Thymus (tissue), 11 donors: ENCODE measurements at regions not wholly inside any gene's neighbourhood (a gene's known extent, or its start where the extent isn't known, plus 50 kb on each side); places are given as distances from the start of the nearest gene placed in this dataset.

Source experiments
- DNase-seq, 9 donors: peaks; one replicate each; pipeline ENCODE4 v3.0.0-alpha.2; 2013; ENCODE audit warnings: low spot score in 9 of 9, low read depth in 6 of 9, missing footprints in 1 of 9
- H3K27ac ChIP-seq, 2 donors: one replicate each; pipeline ENCODE4 v1.5.1; 2013; ENCODE audit warnings: control low read depth in 1 of 2, low read depth in 1 of 2, low read length in 1 of 2, mild to moderate bottlenecking in 1 of 2, moderate library complexity in 1 of 2
- H3K27me3 ChIP-seq, 2 donors: one replicate each; pipeline ENCODE4 v1.5.1; 2013; ENCODE audit warnings: low read length in 1 of 2; ENCODE audit not compliant: control insufficient read depth in 2 of 2, insufficient read depth in 1 of 2
- H3K36me3 ChIP-seq, 2 donors: one replicate each; pipeline ENCODE4 v1.5.1; 2013; ENCODE audit warnings: low read length in 1 of 2, mild to moderate bottlenecking in 1 of 2, moderate library complexity in 1 of 2; ENCODE audit not compliant: control insufficient read depth in 2 of 2, insufficient read depth in 2 of 2
- H3K4me1 ChIP-seq, 2 donors: one replicate each; pipeline ENCODE4 v1.5.1; 2013; ENCODE audit warnings: low read length in 2 of 2; ENCODE audit not compliant: control insufficient read depth in 2 of 2, insufficient read depth in 2 of 2
- H3K4me3 ChIP-seq, 2 donors: one replicate each; pipeline ENCODE4 v1.5.1; 2013; ENCODE audit warnings: low read length in 2 of 2, control low read depth in 1 of 2, mild to moderate bottlenecking in 1 of 2
- H3K9me3 ChIP-seq, 2 donors: one replicate each; pipeline ENCODE4 v1.5.1; 2013; ENCODE audit warnings: low read length in 1 of 2, mild to moderate bottlenecking in 1 of 2; ENCODE audit not compliant: control insufficient read depth in 2 of 2, insufficient read depth in 1 of 2
- WGBS: extraction: QIAGEN DNeasy Blood & Tissue Kit; methylation state at CpG from one replicate; pipeline ENCODE4 v1.1.7; 2013; 5-methylcytosine and 5-hydroxymethylcytosine counted together
- donor health status: healthy.

DNA sequence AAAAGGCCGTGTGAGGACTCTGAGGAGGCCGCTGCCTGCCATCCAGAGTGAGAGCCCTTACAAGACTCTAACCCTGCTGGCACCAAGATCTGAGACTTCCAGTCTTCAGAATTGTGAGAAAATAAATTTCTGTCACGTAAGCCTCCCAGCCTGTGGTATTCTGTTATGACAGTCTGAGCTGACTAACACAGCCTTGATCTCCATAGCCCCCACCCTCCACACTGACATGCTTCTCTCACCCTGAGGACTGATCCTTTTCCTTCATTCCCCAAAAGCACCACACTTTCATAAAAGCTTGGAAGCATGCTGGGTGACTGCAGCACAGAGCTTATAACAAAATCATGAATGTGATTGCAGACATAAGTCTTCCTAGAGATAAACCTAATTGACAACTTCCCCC lies 1059.8 kb downstream of the UQCRFS1 start:
- Histone ChIP-seq H3K9me3 (no peaks in the 10 kb centered on the region), H3K27me3 (no peaks in the 10 kb centered on the region), H3K4me3 (no peak overlapping the region), H3K4me1 (no peaks in the 10 kb centered on the region), H3K36me3 (no peaks in the 10 kb centered on the region), H3K27ac (no peak overlapping the region)
- WGBS, result 87% methylated on average over 3 of the region's 3 CpGs
- no peak for DNase-seq

DNA sequence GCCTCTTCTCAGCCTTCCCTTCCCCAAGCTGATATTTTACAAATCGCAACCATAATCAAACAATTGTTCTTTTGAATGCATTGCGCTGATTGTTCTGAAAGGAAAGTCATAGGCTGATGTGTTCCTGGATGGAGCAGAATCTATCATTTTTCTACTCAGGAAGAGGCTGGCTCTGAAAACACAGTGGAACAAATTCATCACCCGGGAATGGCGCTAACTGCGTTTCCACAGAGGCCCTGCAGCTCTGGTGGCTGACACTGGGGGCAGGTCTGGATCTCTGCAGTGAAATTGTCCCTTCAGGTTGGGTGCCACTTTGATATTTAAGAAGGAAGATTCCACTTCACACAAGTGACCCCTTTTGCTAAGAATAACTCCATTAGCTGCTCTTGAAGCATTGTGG lies 1060.8 kb downstream of the UQCRFS1 start:
- H3K27ac ChIP-seq, result no peak overlapping the region
- H3K4me3 ChIP-seq, result no peak overlapping the region
- H3K9me3 ChIP-seq, result no peaks in the 10 kb centered on the region
- WGBS, result 92% methylated on average over 5 of the region's 5 CpGs
- no peaks in the 10 kb centered on the region for H3K36me3 ChIP-seq
- H3K4me1 ChIP-seq, result no peaks in the 10 kb centered on the region
- no peaks in the 10 kb centered on the region for H3K27me3 ChIP-seq
- no peak for DNase-seq

DNA sequence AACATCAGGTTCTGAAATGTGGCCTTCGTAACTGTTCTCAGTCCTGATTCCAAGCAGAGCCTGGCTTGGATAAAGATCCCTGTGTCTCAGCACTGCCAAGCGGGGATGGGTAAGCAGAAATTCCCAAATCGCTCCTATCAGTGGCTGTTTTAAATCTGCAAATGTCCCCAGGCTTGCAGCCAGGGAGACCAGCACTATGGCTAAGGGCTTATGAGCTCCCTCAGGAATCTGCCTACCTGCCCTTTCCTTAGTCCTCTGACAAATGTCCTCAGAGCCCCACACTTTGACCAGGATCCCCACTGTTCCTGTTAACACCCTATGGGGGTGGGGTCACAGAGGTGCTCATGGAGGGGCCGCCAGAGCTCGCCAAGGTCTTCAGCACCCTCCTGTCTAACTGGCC lies 1062.8 kb downstream of the UQCRFS1 start:
- 88% methylated on average over 5 of the region's 5 CpGs for WGBS
- H3K27ac ChIP-seq, result no peak overlapping the region

DNA sequence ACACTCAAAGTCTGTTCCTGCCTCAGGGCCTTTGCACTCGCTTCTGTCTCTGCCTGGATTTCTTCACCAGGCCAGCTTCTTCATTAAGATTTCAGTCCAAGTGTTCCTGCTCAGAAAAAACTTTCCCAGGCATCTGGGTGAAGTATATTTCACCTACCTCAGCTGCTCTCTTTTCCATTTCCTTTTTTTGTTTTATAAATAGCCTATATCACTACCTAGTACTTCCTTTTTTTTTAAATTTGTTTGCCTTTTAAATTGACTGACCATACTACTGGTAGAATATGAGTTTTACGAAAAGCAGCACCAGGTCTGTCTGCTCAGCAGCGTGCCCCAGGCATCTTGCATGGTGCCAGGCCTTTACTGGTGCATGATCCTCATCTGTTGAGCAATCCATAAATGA lies 1064.4 kb downstream of the UQCRFS1 start:
- Histone ChIP-seq H3K27ac (no peak overlapping the region), H3K4me3 (no peak overlapping the region), H3K9me3 (no peaks in the 10 kb centered on the region), H3K36me3 (no peaks in the 10 kb centered on the region), H3K4me1 (no peaks in the 10 kb centered on the region), H3K27me3 (no peaks in the 10 kb centered on the region)
- DNase-seq, result no peak
- 78% methylated on average over 3 of the region's 3 CpGs for WGBS

More for the DNA sequence above, 1062.8 kb downstream of the UQCRFS1 start:
- no peaks in the 10 kb centered on the region for H3K27me3 ChIP-seq
- no peaks in the 10 kb centered on the region for H3K9me3 ChIP-seq
- no peak for DNase-seq
- H3K36me3 ChIP-seq, result no peaks in the 10 kb centered on the region
- no peaks in the 10 kb centered on the region for H3K4me1 ChIP-seq
- no peak overlapping the region for H3K4me3 ChIP-seq

DNA sequence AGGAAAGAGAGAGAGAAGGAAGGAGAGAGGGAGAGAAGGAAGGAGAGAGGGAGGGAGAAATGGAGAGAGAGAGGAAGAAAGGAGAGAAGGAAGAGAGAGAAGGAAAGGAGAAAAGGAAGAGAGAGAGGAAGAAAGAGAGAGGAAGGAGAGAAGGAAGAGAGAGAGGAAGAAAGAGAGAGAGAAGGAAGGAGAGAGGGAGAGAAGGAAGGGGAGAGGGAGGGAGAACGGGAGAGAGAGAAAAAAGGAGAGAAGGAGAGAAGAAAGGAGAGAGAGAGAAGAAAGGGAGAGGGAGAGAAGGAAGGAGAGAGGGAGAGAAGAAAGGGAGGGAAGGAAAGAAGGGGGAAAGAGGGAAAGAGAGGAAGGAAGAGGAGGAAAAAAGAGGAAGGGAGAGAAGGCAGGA lies 1070.7 kb downstream of the UQCRFS1 start:
- H3K4me1 ChIP-seq, result no peaks in the 10 kb centered on the region
- H3K36me3 ChIP-seq, result no peaks in the 10 kb centered on the region
- no peaks in the 10 kb centered on the region for H3K9me3 ChIP-seq
- no peak overlapping the region for H3K4me3 ChIP-seq
- WGBS, result 40% methylated on average over 1 of the region's 1 CpG
- no peak overlapping the region for H3K27ac ChIP-seq
- H3K27me3 ChIP-seq, result no peaks in the 10 kb centered on the region
- DNase-seq, result no peak

DNA sequence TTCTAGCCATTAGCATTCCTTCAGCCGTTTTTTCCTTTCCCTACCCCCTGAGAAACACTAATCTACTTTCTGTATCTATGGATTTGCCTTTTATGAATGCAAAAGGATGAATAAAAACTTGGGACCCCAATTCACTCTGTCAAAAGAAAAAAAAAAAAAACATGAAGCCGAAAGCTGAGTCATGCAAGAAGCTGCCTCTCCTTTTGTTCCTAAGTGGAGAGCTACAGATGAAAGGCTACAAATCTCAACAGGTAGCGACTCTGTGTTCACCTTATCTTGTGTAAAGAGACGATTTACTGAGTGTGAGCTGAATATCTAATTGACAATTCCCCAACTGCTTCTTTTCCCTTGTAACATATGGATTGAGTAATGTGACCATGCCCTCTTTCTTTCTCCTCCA lies 1072.8 kb downstream of the UQCRFS1 start:
- Histone ChIP-seq H3K27me3 (no peaks in the 10 kb centered on the region), H3K27ac (no peak overlapping the region), H3K4me3 (no peak overlapping the region), H3K4me1 (no peaks in the 10 kb centered on the region), H3K9me3 (no peaks in the 10 kb centered on the region), H3K36me3 (no peaks in the 10 kb centered on the region)
- DNase-seq, result no peak
- 71% methylated on average over 4 of the region's 4 CpGs for WGBS

DNA sequence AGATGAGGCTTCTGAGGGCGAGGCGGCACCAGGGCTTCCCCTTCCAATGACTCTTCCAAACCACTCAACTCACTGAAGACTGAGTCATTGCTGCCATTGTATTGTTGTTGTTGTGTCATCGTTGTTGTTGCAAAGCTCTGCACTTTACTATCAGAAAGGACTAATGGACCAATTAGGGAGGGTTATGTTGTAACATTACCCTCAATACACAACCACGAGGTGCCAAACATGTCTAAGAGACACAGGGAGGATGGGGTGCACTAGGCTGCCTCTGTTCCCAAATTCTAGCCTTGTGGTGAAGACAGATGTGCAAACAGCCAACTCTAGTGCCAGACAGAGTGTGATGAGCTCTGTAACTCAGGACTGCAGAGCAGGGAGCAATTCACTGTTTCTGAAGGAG lies 1075.2 kb downstream of the UQCRFS1 start:
- no peak for DNase-seq
- Histone ChIP-seq H3K27me3 (no peaks in the 10 kb centered on the region), H3K9me3 (no peaks in the 10 kb centered on the region), H3K4me1 (no peaks in the 10 kb centered on the region), H3K36me3 (no peaks in the 10 kb centered on the region), H3K27ac (no peak overlapping the region), H3K4me3 (no peak overlapping the region)
- WGBS, result 86% methylated on average over 4 of the region's 4 CpGs

DNA sequence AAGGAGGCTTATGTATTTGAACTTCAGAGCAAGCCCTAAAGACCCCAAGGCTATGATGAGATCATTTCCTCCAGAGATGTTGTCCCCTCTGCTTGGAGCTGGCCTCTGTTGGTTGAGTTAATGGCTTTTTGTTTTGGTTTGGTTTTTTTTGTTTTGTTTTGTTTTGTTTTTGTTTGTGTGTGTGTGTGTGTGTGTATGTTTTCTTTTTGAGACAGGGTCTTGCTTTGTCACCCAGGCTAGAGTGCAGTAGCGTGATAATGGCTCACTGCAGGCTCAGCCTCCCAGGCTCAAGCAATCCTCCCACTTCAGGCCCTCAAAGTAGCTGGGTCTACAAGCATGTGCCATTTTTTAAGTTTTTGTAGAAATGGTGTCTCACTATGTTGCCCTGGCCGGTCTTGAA lies 1076.2 kb downstream of the UQCRFS1 start:
- Histone ChIP-seq H3K36me3 (no peaks in the 10 kb centered on the region), H3K4me1 (no peaks in the 10 kb centered on the region), H3K4me3 (no peak overlapping the region), H3K27me3 (no peaks in the 10 kb centered on the region), H3K9me3 (no peaks in the 10 kb centered on the region), H3K27ac (no peak overlapping the region)
- 40% methylated on average over 2 of the region's 2 CpGs for WGBS
- DNase-seq, result no peak

DNA sequence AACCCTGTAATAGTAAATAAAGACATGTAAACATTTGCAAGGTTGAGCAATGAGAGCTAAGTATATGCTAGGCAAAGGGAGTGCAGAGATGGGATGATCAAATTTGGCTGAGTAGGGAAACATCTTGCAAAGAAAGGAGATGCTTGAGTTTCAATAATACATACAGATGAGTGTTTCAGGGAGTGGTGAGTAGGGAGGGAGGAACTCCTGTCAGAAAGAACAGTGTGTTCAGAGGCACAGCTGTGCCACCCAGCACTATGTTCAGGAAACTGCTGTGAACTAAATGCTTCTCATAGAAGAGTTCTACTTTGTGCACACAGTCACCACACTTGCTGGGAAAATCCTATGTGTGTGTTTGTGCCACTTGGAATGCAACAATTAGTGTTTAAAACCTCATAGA lies 1077.1 kb downstream of the UQCRFS1 start:
- Histone ChIP-seq H3K27me3 (no peaks in the 10 kb centered on the region), H3K4me1 (no peaks in the 10 kb centered on the region), H3K9me3 (no peaks in the 10 kb centered on the region), H3K4me3 (no peak overlapping the region), H3K27ac (no peak overlapping the region), H3K36me3 (no peaks in the 10 kb centered on the region)
- DNase-seq, result no peak

DNA sequence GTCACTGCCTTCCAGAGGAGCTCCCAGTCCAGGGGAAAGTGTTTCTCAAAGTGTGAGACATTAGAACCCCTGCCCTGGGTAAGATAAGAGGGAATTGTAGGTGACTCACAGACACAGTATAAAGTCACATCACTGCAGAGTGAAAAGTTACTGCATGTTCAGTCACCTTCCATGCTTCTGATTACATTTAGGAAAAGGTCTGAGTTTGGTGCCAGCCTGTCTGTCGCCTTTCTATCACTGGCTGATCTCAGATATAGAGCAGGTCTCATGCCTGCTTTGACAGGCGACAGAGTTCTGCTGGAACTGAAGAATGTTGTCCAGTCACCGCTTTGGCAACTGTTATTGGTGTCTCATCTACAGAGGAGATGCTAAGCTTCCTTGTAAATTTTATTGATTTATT lies 1078.6 kb downstream of the UQCRFS1 start:
- H3K4me1 ChIP-seq, result no peaks in the 10 kb centered on the region
- no peak for DNase-seq
- H3K4me3 ChIP-seq, result no peak overlapping the region
- WGBS, result 95% methylated on average over 3 of the region's 3 CpGs
- H3K36me3 ChIP-seq, result no peaks in the 10 kb centered on the region
- H3K9me3 ChIP-seq, result no peaks in the 10 kb centered on the region
- H3K27ac ChIP-seq, result no peak overlapping the region
- no peaks in the 10 kb centered on the region for H3K27me3 ChIP-seq
